MM.1S (cell line): ENCODE measurements at regions not wholly inside any gene's neighbourhood (a gene's known extent, or its start where the extent isn't known, plus 50 kb on each side); places are given as distances from the start of the nearest gene placed in this dataset.

Experiments used
- EZH2 ChIP-seq: fragments of 300-600 bp; sonication (generic); optimal IDR thresholded peaks from 2 replicates; pipeline ENCODE3; 2017; ENCODE audit warnings: low read depth, mild to moderate bottlenecking, antibody characterized with exemption, low read length, mixed read lengths
- EZH2phosphoT487 ChIP-seq: fragments of 300-600 bp; sonication (generic); IDR thresholded peaks from 2 replicates; pipeline ENCODE4 v1.6.1; 2018; ENCODE audit warnings: antibody characterized with exemption, low read length
- TF ChIP-seq, protein P1 (sequence below): fragments of 300-600 bp; sonication (generic); IDR thresholded peaks from 2 replicates; pipeline ENCODE4 v1.5.1; 2016; ENCODE audit warnings: antibody characterized with exemption, low read length, mixed read lengths

- TF ChIP-seq, protein P1, sequence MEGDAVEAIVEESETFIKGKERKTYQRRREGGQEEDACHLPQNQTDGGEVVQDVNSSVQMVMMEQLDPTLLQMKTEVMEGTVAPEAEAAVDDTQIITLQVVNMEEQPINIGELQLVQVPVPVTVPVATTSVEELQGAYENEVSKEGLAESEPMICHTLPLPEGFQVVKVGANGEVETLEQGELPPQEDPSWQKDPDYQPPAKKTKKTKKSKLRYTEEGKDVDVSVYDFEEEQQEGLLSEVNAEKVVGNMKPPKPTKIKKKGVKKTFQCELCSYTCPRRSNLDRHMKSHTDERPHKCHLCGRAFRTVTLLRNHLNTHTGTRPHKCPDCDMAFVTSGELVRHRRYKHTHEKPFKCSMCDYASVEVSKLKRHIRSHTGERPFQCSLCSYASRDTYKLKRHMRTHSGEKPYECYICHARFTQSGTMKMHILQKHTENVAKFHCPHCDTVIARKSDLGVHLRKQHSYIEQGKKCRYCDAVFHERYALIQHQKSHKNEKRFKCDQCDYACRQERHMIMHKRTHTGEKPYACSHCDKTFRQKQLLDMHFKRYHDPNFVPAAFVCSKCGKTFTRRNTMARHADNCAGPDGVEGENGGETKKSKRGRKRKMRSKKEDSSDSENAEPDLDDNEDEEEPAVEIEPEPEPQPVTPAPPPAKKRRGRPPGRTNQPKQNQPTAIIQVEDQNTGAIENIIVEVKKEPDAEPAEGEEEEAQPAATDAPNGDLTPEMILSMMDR = no peak
- no peak for TF ChIP-seq EZH2
- no peak for TF ChIP-seq EZH2phosphoT487
Observed at GRCh38 chr18:45330170-45330594, 285.1 kb upstream of the SLC14A2 start.
